ENCODE measurements at regions not wholly inside any gene's neighbourhood (a gene's known extent, or its start where the extent isn't known, plus 50 kb on each side); places are given as distances from the start of the nearest gene placed in this dataset.

DNA sequence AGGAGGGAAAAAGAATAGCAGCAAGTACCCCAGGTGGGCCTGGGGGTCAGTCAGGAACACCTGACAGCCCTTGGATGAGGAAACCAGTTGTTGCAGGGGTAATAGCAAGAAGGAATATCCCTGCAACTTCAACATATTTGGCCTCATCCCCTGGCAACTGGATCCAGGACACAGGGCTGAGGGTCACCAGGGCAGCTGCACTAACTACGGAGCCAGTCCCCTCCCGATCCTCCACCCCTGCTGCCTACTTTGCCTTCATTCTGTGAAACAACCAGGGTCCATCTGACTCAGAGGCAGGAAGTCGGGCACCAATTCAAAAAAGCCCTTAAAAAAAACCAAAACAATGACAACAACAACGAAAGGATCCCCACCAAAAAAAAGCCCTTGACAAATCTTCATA is 52.9 kb downstream of the FRMPD3 start:
- DNase-seq (ENCODE audit: extremely low read depth, low read depth), result no peak
- no peak overlapping the region for H3K4me3 ChIP-seq (replicated peaks; ENCODE audit: low read depth, low read length)
- TF ChIP-seq, protein P1, sequence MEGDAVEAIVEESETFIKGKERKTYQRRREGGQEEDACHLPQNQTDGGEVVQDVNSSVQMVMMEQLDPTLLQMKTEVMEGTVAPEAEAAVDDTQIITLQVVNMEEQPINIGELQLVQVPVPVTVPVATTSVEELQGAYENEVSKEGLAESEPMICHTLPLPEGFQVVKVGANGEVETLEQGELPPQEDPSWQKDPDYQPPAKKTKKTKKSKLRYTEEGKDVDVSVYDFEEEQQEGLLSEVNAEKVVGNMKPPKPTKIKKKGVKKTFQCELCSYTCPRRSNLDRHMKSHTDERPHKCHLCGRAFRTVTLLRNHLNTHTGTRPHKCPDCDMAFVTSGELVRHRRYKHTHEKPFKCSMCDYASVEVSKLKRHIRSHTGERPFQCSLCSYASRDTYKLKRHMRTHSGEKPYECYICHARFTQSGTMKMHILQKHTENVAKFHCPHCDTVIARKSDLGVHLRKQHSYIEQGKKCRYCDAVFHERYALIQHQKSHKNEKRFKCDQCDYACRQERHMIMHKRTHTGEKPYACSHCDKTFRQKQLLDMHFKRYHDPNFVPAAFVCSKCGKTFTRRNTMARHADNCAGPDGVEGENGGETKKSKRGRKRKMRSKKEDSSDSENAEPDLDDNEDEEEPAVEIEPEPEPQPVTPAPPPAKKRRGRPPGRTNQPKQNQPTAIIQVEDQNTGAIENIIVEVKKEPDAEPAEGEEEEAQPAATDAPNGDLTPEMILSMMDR (IDR thresholded peaks at IDR 0.05; ENCODE audit: low read depth, low read length, missing control alignments), result no peak

GRCh38 chrX:107504006-107504405 is 54.6 kb downstream of the FRMPD3 start:
- H3K4me3 ChIP-seq (replicated peaks; ENCODE audit: low read depth, low read length), result no peak overlapping the region
- no peak for DNase-seq (ENCODE audit: extremely low read depth, low read depth)
- TF ChIP-seq, protein P1 (IDR thresholded peaks at IDR 0.05; ENCODE audit: low read depth, low read length, missing control alignments), result no peak

DNA sequence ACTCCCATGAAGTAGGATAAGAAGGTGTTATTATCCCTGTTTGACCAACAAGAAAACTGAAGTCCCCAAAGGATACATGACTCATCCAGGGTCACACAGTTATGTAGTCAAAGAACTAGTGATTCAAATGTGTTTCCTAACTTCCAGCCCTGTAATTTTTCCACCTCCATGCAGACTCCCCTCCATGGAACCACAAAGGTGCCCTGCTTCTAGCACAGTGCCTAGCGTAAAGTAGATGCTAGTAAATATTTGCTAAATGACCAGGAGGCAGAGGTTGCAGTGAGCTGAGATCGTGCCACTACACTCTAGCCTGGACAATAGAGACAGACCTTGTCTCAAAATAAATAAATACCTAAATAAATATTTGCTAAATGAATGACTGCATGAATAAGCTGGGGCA is 55.8 kb downstream of the FRMPD3 start:
- no peak for DNase-seq (ENCODE audit: extremely low read depth, low read depth)
- TF ChIP-seq, protein P1 (IDR thresholded peaks at IDR 0.05; ENCODE audit: low read depth, low read length, missing control alignments), result no peak

DNA sequence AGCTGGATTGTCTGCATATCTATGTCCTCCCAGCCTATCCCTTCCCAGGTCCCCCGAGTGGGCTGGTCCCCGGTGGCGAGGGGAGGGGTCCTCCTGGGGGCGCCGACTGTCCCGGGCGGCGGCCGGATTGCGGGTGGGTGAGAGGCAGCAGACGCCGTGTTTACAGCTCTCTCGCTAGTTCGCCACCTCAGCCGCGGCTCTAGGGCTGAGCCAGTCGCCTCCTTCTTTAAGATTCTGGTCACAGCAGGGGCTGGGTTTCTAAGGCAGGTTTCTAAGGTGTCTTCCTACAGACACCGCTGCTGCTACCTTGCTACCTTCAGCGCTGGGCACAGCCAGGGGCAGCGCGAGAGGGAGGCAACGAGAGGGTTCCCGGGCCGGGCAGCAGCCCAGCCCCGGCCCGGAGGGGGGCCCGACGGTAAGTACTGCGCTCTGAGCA is 57.2 kb downstream of the FRMPD3 start:
- no peak for DNase-seq (ENCODE audit: extremely low read depth, low read depth)
- TF ChIP-seq, protein P1 (IDR thresholded peaks at IDR 0.05; ENCODE audit: low read depth, low read length, missing control alignments), result no peak
- H3K4me3 ChIP-seq (replicated peaks; ENCODE audit: low read depth, low read length), result no peak overlapping the region

More for the DNA sequence above, 55.8 kb downstream of the FRMPD3 start:
- H3K4me3 ChIP-seq (replicated peaks; ENCODE audit: low read depth, low read length), result no peak overlapping the region

DNA sequence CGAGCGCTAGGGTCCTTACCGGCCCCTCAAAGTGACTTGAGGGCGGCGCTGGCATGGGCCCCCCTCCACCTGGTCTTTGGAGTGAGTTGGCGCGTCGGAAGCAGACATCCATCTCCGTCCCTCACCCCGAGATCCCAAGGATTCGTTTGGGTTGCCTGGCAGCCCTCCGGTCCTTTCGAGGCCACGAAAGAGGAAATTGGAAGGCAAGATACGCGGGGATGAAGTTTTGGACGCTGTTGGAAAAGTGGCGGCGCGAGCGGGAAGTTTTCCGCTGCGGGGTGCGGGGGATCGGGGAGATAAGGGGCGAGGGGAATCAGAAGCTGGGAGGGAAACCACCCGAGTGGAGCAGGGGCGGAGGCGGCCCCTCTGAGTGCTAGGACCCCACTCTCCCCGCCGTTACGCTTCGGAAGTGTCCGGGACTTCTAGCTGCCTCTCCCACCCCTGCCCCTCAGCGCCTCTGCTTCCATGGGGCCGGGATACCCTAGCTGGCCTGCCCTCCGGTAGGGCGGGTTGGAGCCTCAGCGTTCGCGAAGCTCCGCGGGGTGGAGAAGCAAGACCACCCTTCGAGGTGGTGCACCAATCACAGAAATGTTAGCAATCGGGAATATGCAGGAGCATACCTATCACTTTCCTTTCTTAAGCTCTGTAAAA is 57.8 kb downstream of the FRMPD3 start:
- H3K4me3 ChIP-seq (replicated peaks; ENCODE audit: low read depth, low read length), result no peak overlapping the region
- TF ChIP-seq, protein P1 (IDR thresholded peaks at IDR 0.05; ENCODE audit: low read depth, low read length, missing control alignments), result no peak

DNA sequence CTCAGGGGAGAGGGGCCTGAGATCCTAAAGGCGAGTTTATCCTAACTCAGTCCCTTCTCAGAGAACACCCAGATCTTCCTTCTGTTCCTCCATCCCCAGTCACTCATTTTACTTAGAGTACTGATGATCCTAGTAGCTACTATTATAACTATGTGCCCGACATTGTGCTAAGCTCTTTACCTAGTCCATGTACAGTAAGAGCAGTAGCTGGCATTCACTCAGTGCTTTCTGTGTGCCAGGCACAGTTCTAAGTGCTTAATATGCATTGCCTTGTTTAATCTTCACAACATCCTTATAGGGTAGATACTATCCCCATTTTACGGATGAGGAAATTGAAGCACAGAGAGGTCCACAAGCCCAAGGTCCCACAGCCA is 58.3 kb downstream of the FRMPD3 start:
- H3K4me3 ChIP-seq (replicated peaks; ENCODE audit: low read depth, low read length), result no peak overlapping the region
- TF ChIP-seq, protein P1 (IDR thresholded peaks at IDR 0.05; ENCODE audit: low read depth, low read length, missing control alignments), result no peak
- DNase-seq (ENCODE audit: extremely low read depth, low read depth), result no peak

More for the DNA sequence above, 57.8 kb downstream of the FRMPD3 start:
- no peak for DNase-seq (ENCODE audit: extremely low read depth, low read depth)

- no peak for DNase-seq (ENCODE audit: extremely low read depth, low read depth)
- TF ChIP-seq, protein P1 (IDR thresholded peaks at IDR 0.05; ENCODE audit: low read depth, low read length, missing control alignments), result no peak
- no peak overlapping the region for H3K4me3 ChIP-seq (replicated peaks; ENCODE audit: low read depth, low read length)
These were observed 59.5 kb downstream of the FRMPD3 start for GRCh38 chrX:107508925-107509324.

Measured in HFF-Myc (cell line).